Mesenchymal stem cell (in vitro differentiated cells and primary cell): ENCODE measurements at regions not wholly inside any gene's neighbourhood (a gene's known extent, or its start where the extent isn't known, plus 50 kb on each side); places are given as distances from the start of the nearest gene placed in this dataset.

ENCODE experiments used
- DNase-seq: peaks from one replicate; pipeline ENCODE4 v3.0.0-alpha.2; 2013
- H2AFZ ChIP-seq: one replicate; pipeline ENCODE4 v1.6.1; 2013; ENCODE audit warnings: low read depth, mild to moderate bottlenecking, control low read depth, inconsistent platforms, low read length, moderate library complexity
- H2AK5ac ChIP-seq: 2 replicates; pipeline ENCODE4 v1.6.1; 2013; ENCODE audit warnings: low read length, moderate library complexity, mild to moderate bottlenecking, inconsistent platforms; ENCODE audit not compliant: severe bottlenecking
- H2BK120ac ChIP-seq: one replicate; pipeline ENCODE4 v1.6.1; 2013; ENCODE audit warnings: low read depth, mild to moderate bottlenecking, inconsistent platforms, low read length, moderate library complexity
- H2BK12ac ChIP-seq, 2 experiments: one replicate each; pipeline ENCODE4 v1.6.1; 2013; ENCODE audit warnings: inconsistent platforms in 2 of 2, low read length in 2 of 2, mild to moderate bottlenecking in 2 of 2, moderate library complexity in 2 of 2, control low read depth in 1 of 2
- H2BK15ac ChIP-seq: one replicate; pipeline ENCODE4 v1.6.1; 2013; ENCODE audit warnings: mild to moderate bottlenecking, low read depth, inconsistent platforms; ENCODE audit not compliant: poor library complexity, severe bottlenecking
- H2BK5ac ChIP-seq: 2 replicates; pipeline ENCODE4 v1.6.1; 2013; ENCODE audit warnings: low read depth, mild to moderate bottlenecking, low read length, control low read depth, inconsistent platforms; ENCODE audit not compliant: poor library complexity, severe bottlenecking
- H3K14ac ChIP-seq, 2 experiments: one replicate each; pipeline ENCODE4 v1.6.1; 2013; ENCODE audit warnings: inconsistent platforms in 2 of 2, low read length in 2 of 2, control low read depth in 1 of 2, mild to moderate bottlenecking in 1 of 2, moderate library complexity in 1 of 2
- H3K18ac ChIP-seq, 2 experiments: one replicate each; pipeline ENCODE4 v1.6.1; 2013; ENCODE audit warnings: inconsistent platforms in 2 of 2, low read length in 2 of 2, control low read depth in 1 of 2, low read depth in 1 of 2, mild to moderate bottlenecking in 1 of 2
- H3K23ac ChIP-seq, 2 experiments: one replicate each; pipeline ENCODE4 v1.6.1; 2013; ENCODE audit warnings: inconsistent platforms in 2 of 2, low read length in 2 of 2, mild to moderate bottlenecking in 2 of 2, moderate library complexity in 2 of 2, control low read depth in 1 of 2
- H3K27ac ChIP-seq: 2 replicates; pipeline ENCODE4 v1.5.1; 2013; ENCODE audit warnings: mild to moderate bottlenecking, moderate library complexity, low read length, control low read depth, inconsistent platforms; ENCODE audit not compliant: poor library complexity, severe bottlenecking
- H3K27me3 ChIP-seq, 2 experiments: 2 replicates each; pipeline versions ENCODE4 v1.6.1 to v1.7.0; 2013; ENCODE audit warnings: low read length in 2 of 2, mild to moderate bottlenecking in 2 of 2, moderate library complexity in 2 of 2, control low read depth in 1 of 2, inconsistent platforms in 1 of 2; ENCODE audit not compliant: control insufficient read depth in 1 of 2, insufficient read depth in 1 of 2
- H3K36me3 ChIP-seq, 2 experiments: 2 replicates each; pipeline versions ENCODE4 v1.6.1 to v1.7.0; 2013; ENCODE audit warnings: low read length in 2 of 2, control low read depth in 1 of 2, inconsistent platforms in 1 of 2, low read depth in 1 of 2, mild to moderate bottlenecking in 1 of 2; ENCODE audit not compliant: insufficient read depth in 2 of 2, control insufficient read depth in 1 of 2
- H3K4ac ChIP-seq, 2 experiments: one replicate each; pipeline ENCODE4 v1.6.1; 2013; ENCODE audit warnings: inconsistent platforms in 2 of 2, low read length in 2 of 2, mild to moderate bottlenecking in 2 of 2, moderate library complexity in 2 of 2, control low read depth in 1 of 2, low read depth in 1 of 2
- H3K4me1 ChIP-seq: 2 replicates; pipeline ENCODE4 v1.6.1; 2013; ENCODE audit warnings: low read depth, low read length, control low read depth; ENCODE audit not compliant: control insufficient read depth, insufficient read depth
- H3K4me2 ChIP-seq: 2 replicates; pipeline ENCODE4 v1.6.1; 2013; ENCODE audit warnings: low read length, mild to moderate bottlenecking, inconsistent platforms; ENCODE audit not compliant: poor library complexity, severe bottlenecking
- H3K4me3 ChIP-seq, 2 experiments: 2 replicates each; pipeline versions ENCODE4 v1.5.1 to v1.7.0; 2013; ENCODE audit warnings: low read length in 2 of 2, mild to moderate bottlenecking in 2 of 2, control low read depth in 1 of 2, low read depth in 1 of 2; ENCODE audit not compliant: insufficient read depth in 1 of 2
- H3K79me1 ChIP-seq: replicated peaks from 2 replicates; pipeline ENCODE4 v1.6.1; 2013; ENCODE audit warnings: mild to moderate bottlenecking, control low read depth, low read length, inconsistent platforms; ENCODE audit not compliant: poor library complexity, severe bottlenecking
- H3K9ac ChIP-seq: 2 replicates; pipeline ENCODE4 v1.7.0; 2013; ENCODE audit warnings: mild to moderate bottlenecking, low read length, moderate library complexity
- H3K9me3 ChIP-seq: 2 replicates; pipeline ENCODE4 v1.7.0; 2013; ENCODE audit warnings: mild to moderate bottlenecking, low read length; ENCODE audit not compliant: control insufficient read depth
- H4K8ac ChIP-seq: one replicate; pipeline ENCODE4 v1.6.1; 2013; ENCODE audit warnings: inconsistent platforms, mild to moderate bottlenecking, low read length, moderate library complexity
- H4K91ac ChIP-seq: one replicate; pipeline ENCODE4 v1.6.1; 2013; ENCODE audit warnings: mild to moderate bottlenecking, low read length, inconsistent platforms
- WGBS: methylation state at CpG from one replicate; pipeline ENCODE4 v1.1.7; 2013; ENCODE audit warnings: mixed read lengths; 5-methylcytosine and 5-hydroxymethylcytosine counted together

GRCh38 chr13:78410164-78410563 lies 193.2 kb downstream of the POU4F1 start:
- no peak overlapping the region for H2BK120ac ChIP-seq
- H3K27ac ChIP-seq: no peak overlapping the region
- H3K27me3 ChIP-seq: no peaks in the 10 kb centered on the region
- H2AK5ac ChIP-seq: no peak overlapping the region
- no peak overlapping the region for H2BK15ac ChIP-seq
- H3K36me3 ChIP-seq: no peaks in the 10 kb centered on the region
- H4K8ac ChIP-seq: no peak overlapping the region
- no peak overlapping the region for H4K91ac ChIP-seq
- H3K18ac ChIP-seq: no peak overlapping the region
- no peak overlapping the region for H3K23ac ChIP-seq
- H3K14ac ChIP-seq: no peak overlapping the region
- 38% methylated on average over 2 of the region's 2 CpGs for WGBS
- no peaks in the 10 kb centered on the region for H3K9me3 ChIP-seq
- H2AFZ ChIP-seq: no peak overlapping the region
- H3K4ac ChIP-seq: no peak overlapping the region
- H3K4me3 ChIP-seq: no peak overlapping the region
- no peak overlapping the region for H3K9ac ChIP-seq
- no peak overlapping the region for H2BK12ac ChIP-seq
- H2BK5ac ChIP-seq: no peak overlapping the region
- H3K4me2 ChIP-seq: no peak overlapping the region
- no peak for DNase-seq
- H3K79me1 ChIP-seq: no peaks in the 10 kb centered on the region
- no peaks in the 10 kb centered on the region for H3K4me1 ChIP-seq

GRCh38 chr13:78409172-78409571 lies 194.2 kb downstream of the POU4F1 start:
- Histone ChIP-seq H3K4ac (no peak overlapping the region), H2AFZ (no peak overlapping the region)
- WGBS: 86% methylated on average over 2 of the region's 2 CpGs

GRCh38 chr13:78404846-78405360 lies 198.4 kb downstream of the POU4F1 start:
- no peaks in the 10 kb centered on the region for H3K27me3 ChIP-seq
- no peaks in the 10 kb centered on the region for H3K36me3 ChIP-seq
- H2BK120ac ChIP-seq: no peak overlapping the region
- no peaks in the 10 kb centered on the region for H3K9me3 ChIP-seq
- no peak overlapping the region for H3K23ac ChIP-seq
- WGBS: 76% methylated on average over 6 of the region's 6 CpGs
- no peak overlapping the region for H3K9ac ChIP-seq
- no peak overlapping the region for H3K4ac ChIP-seq
- H2AFZ ChIP-seq: no peak overlapping the region
- no peak overlapping the region for H4K8ac ChIP-seq
- H4K91ac ChIP-seq: no peak overlapping the region
- no peak overlapping the region for H2BK5ac ChIP-seq
- H2BK12ac ChIP-seq: no peak overlapping the region
- H3K14ac ChIP-seq: no peak overlapping the region
- no peaks in the 10 kb centered on the region for H3K79me1 ChIP-seq
- no peak overlapping the region for H2AK5ac ChIP-seq
- H3K18ac ChIP-seq: no peak overlapping the region
- DNase-seq: no peak
- no peak overlapping the region for H2BK15ac ChIP-seq
- H3K4me2 ChIP-seq: no peak overlapping the region
- H3K4me3 ChIP-seq: no peak overlapping the region
- no peaks in the 10 kb centered on the region for H3K4me1 ChIP-seq
- no peak overlapping the region for H3K27ac ChIP-seq

More at GRCh38 chr13:78409172-78409571, 194.2 kb downstream of the POU4F1 start:
- H3K27me3 ChIP-seq: no peaks in the 10 kb centered on the region
- H4K91ac ChIP-seq: no peak overlapping the region
- no peak overlapping the region for H2BK15ac ChIP-seq
- no peak overlapping the region for H3K23ac ChIP-seq
- no peak overlapping the region for H3K14ac ChIP-seq
- no peak overlapping the region for H3K4me2 ChIP-seq
- no peak overlapping the region for H2BK12ac ChIP-seq
- H2AK5ac ChIP-seq: no peak overlapping the region
- no peaks in the 10 kb centered on the region for H3K36me3 ChIP-seq
- no peak overlapping the region for H2BK120ac ChIP-seq
- H2BK5ac ChIP-seq: no peak overlapping the region
- no peak overlapping the region for H4K8ac ChIP-seq
- no peak for DNase-seq
- H3K9me3 ChIP-seq: no peaks in the 10 kb centered on the region
- H3K9ac ChIP-seq: no peak overlapping the region
- H3K4me1 ChIP-seq: no peaks in the 10 kb centered on the region
- H3K27ac ChIP-seq: no peak overlapping the region
- H3K79me1 ChIP-seq: no peaks in the 10 kb centered on the region
- H3K18ac ChIP-seq: no peak overlapping the region
- H3K4me3 ChIP-seq: no peak overlapping the region

GRCh38 chr13:78402708-78403400 lies 200.5 kb downstream of the POU4F1 start:
- Histone ChIP-seq H3K14ac (no peak overlapping the region), H4K91ac (no peak overlapping the region), H3K27ac (no peak overlapping the region), H2BK120ac (no peak overlapping the region), H3K4me3 (no peak overlapping the region), H3K79me1 (no peaks in the 10 kb centered on the region), H3K4me1 (no peaks in the 10 kb centered on the region), H3K4me2 (no peak overlapping the region), H3K23ac (no peak overlapping the region), H2BK12ac (no peak overlapping the region), H3K9me3 (no peaks in the 10 kb centered on the region), H3K9ac (no peak overlapping the region), H3K27me3 (no peaks in the 10 kb centered on the region), H3K4ac (no peak overlapping the region), H3K18ac (no peak overlapping the region), H3K36me3 (no peaks in the 10 kb centered on the region), H2BK5ac (no peak overlapping the region), H2BK15ac (no peak overlapping the region), H4K8ac (no peak overlapping the region), H2AFZ (no peak overlapping the region), H2AK5ac (no peak overlapping the region)
- no peak for DNase-seq
- 79% methylated on average over 1 of the region's 2 CpGs for WGBS
